Neural cell (in vitro differentiated cells): ENCODE measurements at regions not wholly inside any gene's neighbourhood (a gene's known extent, or its start where the extent isn't known, plus 50 kb on each side); places are given as distances from the start of the nearest gene placed in this dataset.

Source experiments
- EP300 ChIP-seq: fragments of 450-650 bp; conservative IDR thresholded peaks from 2 replicates; pipeline ENCODE4 v1.6.1; 2014; ENCODE audit warnings: antibody characterized with exemption, mild to moderate bottlenecking, moderate library complexity; ENCODE audit not compliant: poor library complexity, severe bottlenecking
- MXI1 ChIP-seq: fragments of 450-650 bp; conservative IDR thresholded peaks from 2 replicates; pipeline ENCODE4 v1.6.1; 2014; ENCODE audit warnings: antibody characterized with exemption, mild to moderate bottlenecking; ENCODE audit not compliant: poor library complexity, severe bottlenecking
- POLR2AphosphoS5 ChIP-seq: IDR thresholded peaks from 2 replicates; pipeline ENCODE4 v1.6.1; 2012
- RAD21 ChIP-seq: fragments of 450-650 bp; conservative IDR thresholded peaks from 2 replicates; pipeline ENCODE4 v1.6.1; 2014; ENCODE audit warnings: antibody characterized with exemption, mild to moderate bottlenecking, moderate library complexity
- SMC3 ChIP-seq: fragments of 450-650 bp; conservative IDR thresholded peaks from 2 replicates; pipeline ENCODE4 v1.6.1; 2014; ENCODE audit warnings: antibody characterized with exemption, mild to moderate bottlenecking, moderate library complexity; ENCODE audit not compliant: poor library complexity
- TF ChIP-seq, protein P1 (sequence below): fragments of 450-650 bp; IDR thresholded peaks from 2 replicates; pipeline ENCODE4 v1.5.1; 2014; ENCODE audit warnings: antibody characterized with exemption, mild to moderate bottlenecking, moderate library complexity; ENCODE audit not compliant: poor library complexity, severe bottlenecking

DNA sequence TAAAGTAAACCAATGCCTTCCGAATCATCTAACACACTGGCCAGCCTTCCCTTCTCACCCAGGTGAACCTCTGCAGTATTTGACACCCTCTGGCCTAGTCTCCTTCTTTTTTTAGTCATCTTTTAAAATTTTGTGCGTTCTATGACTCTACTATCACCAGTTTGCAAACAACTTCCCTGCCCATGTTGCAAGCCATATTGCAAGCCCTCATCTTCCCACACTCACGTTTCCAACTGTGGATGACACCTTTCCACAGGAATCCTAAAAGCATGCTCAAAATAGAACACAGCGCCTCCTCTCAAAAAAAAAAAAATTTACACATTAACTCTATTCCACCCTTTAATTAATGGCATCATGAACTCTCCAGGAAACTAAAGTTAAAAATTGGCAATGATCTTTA lies 440.1 kb downstream of the EFNB2 start:
- TF ChIP-seq, protein P1, sequence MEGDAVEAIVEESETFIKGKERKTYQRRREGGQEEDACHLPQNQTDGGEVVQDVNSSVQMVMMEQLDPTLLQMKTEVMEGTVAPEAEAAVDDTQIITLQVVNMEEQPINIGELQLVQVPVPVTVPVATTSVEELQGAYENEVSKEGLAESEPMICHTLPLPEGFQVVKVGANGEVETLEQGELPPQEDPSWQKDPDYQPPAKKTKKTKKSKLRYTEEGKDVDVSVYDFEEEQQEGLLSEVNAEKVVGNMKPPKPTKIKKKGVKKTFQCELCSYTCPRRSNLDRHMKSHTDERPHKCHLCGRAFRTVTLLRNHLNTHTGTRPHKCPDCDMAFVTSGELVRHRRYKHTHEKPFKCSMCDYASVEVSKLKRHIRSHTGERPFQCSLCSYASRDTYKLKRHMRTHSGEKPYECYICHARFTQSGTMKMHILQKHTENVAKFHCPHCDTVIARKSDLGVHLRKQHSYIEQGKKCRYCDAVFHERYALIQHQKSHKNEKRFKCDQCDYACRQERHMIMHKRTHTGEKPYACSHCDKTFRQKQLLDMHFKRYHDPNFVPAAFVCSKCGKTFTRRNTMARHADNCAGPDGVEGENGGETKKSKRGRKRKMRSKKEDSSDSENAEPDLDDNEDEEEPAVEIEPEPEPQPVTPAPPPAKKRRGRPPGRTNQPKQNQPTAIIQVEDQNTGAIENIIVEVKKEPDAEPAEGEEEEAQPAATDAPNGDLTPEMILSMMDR, result no peak
- TF ChIP-seq SMC3 (no peak), EP300 (no peak), MXI1 (no peak), POLR2AphosphoS5 (no peak), RAD21 (no peak)
